Osteoblast (primary cell): ENCODE measurements at regions not wholly inside any gene's neighbourhood (a gene's known extent, or its start where the extent isn't known, plus 50 kb on each side); places are given as distances from the start of the nearest gene placed in this dataset.
A peak's percentile ranks its signal among the peaks of the same experiment; 100 is the strongest.

Source experiments
- DNase-seq: peaks from one replicate; pipeline ENCODE4 v3.0.0; 2011; ENCODE audit warnings: low spot score, mixed read lengths; ENCODE audit not compliant: insufficient read length; ENCODE audit errors: missing footprints
- H2AFZ ChIP-seq: 2 replicates; pipeline ENCODE4 v1.6.0; 2011; ENCODE audit warnings: mild to moderate bottlenecking, low read length
- H3K27ac ChIP-seq: 2 replicates; pipeline ENCODE4 v1.5.1; 2011; ENCODE audit warnings: mild to moderate bottlenecking, low read depth, low read length, moderate library complexity
- H3K27me3 ChIP-seq: 2 replicates; pipeline ENCODE4 v1.6.0; 2012; ENCODE audit warnings: mild to moderate bottlenecking, control low read depth, inconsistent platforms, low read length, moderate library complexity; ENCODE audit not compliant: insufficient read depth
- H3K36me3 ChIP-seq: 2 replicates; pipeline ENCODE4 v1.5.1; 2011; ENCODE audit warnings: mild to moderate bottlenecking, low read length, control low read depth, moderate library complexity; ENCODE audit not compliant: insufficient read depth
- H3K4me1 ChIP-seq: 2 replicates; pipeline ENCODE4 v1.5.1; 2011; ENCODE audit warnings: mild to moderate bottlenecking, low read length, control low read depth, moderate library complexity; ENCODE audit not compliant: insufficient read depth
- H3K4me2 ChIP-seq: 2 replicates; pipeline ENCODE4 v1.6.0; 2011; ENCODE audit warnings: mild to moderate bottlenecking, low read length; ENCODE audit not compliant: insufficient read depth
- H3K4me3 ChIP-seq: fragments of 200-600 bp; sonication (generic); 3 replicates; pipeline ENCODE4 v1.5.1; 2012; ENCODE audit warnings: mild to moderate bottlenecking, low read length, inconsistent platforms; ENCODE audit not compliant: insufficient read depth
- H3K79me2 ChIP-seq: 2 replicates; pipeline ENCODE4 v1.6.0; 2012; ENCODE audit warnings: mild to moderate bottlenecking, low read length, control low read depth, inconsistent platforms; ENCODE audit not compliant: insufficient read depth
- H3K9me3 ChIP-seq: 2 replicates; pipeline ENCODE4 v1.5.1; 2011; ENCODE audit warnings: low read depth, low read length, control low read depth
- H4K20me1 ChIP-seq: 2 replicates; pipeline ENCODE4 v1.6.0; 2012; ENCODE audit warnings: mild to moderate bottlenecking, low read length, control low read depth; ENCODE audit not compliant: insufficient read depth
- CTCF ChIP-seq: IDR thresholded peaks from 2 replicates; pipeline ENCODE4 v1.5.1; 2011; ENCODE audit warnings: mild to moderate bottlenecking, low read depth, low read length, moderate library complexity; ENCODE audit errors: extremely low read depth

GRCh38 chr22:49676230-49676629 lies 151.4 kb downstream of the BRD1 start:
- no peak for TF ChIP-seq CTCF

GRCh38 chr22:49674479-49675050 lies 153.1 kb downstream of the BRD1 start:
- Histone ChIP-seq H3K4me1 (no peaks in the 10 kb centered on the region), H3K36me3 (no peaks in the 10 kb centered on the region), H3K4me2 (no peak overlapping the region), H3K27me3 (peaks cover 10% of the 10 kb centered on the region), H2AFZ (no peak overlapping the region), H3K9me3 (no peaks in the 10 kb centered on the region), H3K27ac (no peak overlapping the region), H4K20me1 (no peaks in the 10 kb centered on the region), H3K4me3 (no peak overlapping the region), H3K79me2 (no peaks in the 10 kb centered on the region)
- peak; percentile 71 for DNase-seq
- no peak for TF ChIP-seq CTCF

More at GRCh38 chr22:49676230-49676629, 151.4 kb downstream of the BRD1 start:
- H3K79me2 ChIP-seq, result no peaks in the 10 kb centered on the region
- no peaks in the 10 kb centered on the region for H3K9me3 ChIP-seq
- H3K27me3 ChIP-seq, result peaks cover 7% of the 10 kb centered on the region
- H3K4me2 ChIP-seq, result no peak overlapping the region
- DNase-seq, result peak; percentile 43
- H3K36me3 ChIP-seq, result no peaks in the 10 kb centered on the region
- H2AFZ ChIP-seq, result no peak overlapping the region
- H3K27ac ChIP-seq, result no peak overlapping the region
- no peak overlapping the region for H3K4me3 ChIP-seq
- H3K4me1 ChIP-seq, result no peaks in the 10 kb centered on the region
- H4K20me1 ChIP-seq, result no peaks in the 10 kb centered on the region

GRCh38 chr22:49673048-49673447 lies 154.6 kb downstream of the BRD1 start:
- H4K20me1 ChIP-seq, result no peaks in the 10 kb centered on the region
- H3K27me3 ChIP-seq, result peaks cover 10% of the 10 kb centered on the region
- H3K27ac ChIP-seq, result no peak overlapping the region
- no peak for TF ChIP-seq CTCF
- no peak overlapping the region for H3K4me2 ChIP-seq
- no peaks in the 10 kb centered on the region for H3K9me3 ChIP-seq
- no peaks in the 10 kb centered on the region for H3K4me1 ChIP-seq
- no peak overlapping the region for H3K4me3 ChIP-seq
- DNase-seq, result peak; percentile 65
- no peak overlapping the region for H2AFZ ChIP-seq
- no peaks in the 10 kb centered on the region for H3K36me3 ChIP-seq
- H3K79me2 ChIP-seq, result no peaks in the 10 kb centered on the region

GRCh38 chr22:49672014-49672516 lies 155.6 kb downstream of the BRD1 start:
- Histone ChIP-seq H4K20me1 (no peaks in the 10 kb centered on the region), H3K4me3 (no peak overlapping the region), H3K36me3 (no peaks in the 10 kb centered on the region), H2AFZ (no peak overlapping the region), H3K9me3 (no peaks in the 10 kb centered on the region), H3K4me1 (no peaks in the 10 kb centered on the region), H3K27me3 (peaks cover 10% of the 10 kb centered on the region), H3K27ac (no peak overlapping the region), H3K79me2 (no peaks in the 10 kb centered on the region), H3K4me2 (no peak overlapping the region)
- no peak for TF ChIP-seq CTCF
- peak; percentile 64 for DNase-seq
